GM12878 (cell line): ENCODE measurements at regions not wholly inside any gene's neighbourhood (a gene's known extent, or its start where the extent isn't known, plus 50 kb on each side); places are given as distances from the start of the nearest gene placed in this dataset.

Experiments
- ATAC-seq: fragments of 200-7000 bp; cut with Tn5 transposase; 3 replicates; pipeline ENCODE4 v1.9.1; 2020; ENCODE audit warnings: mild to moderate bottlenecking, moderate library complexity
- BruUV-seq: library from RNA; stranded (reverse); fragments of 400-500 nt; replicated peaks from 2 replicates; lab custom pipeline; 2021; lab: Mats Ljungman, UMichigan
- CTCF ChIA-PET: fragments of 300-600 bp; sonication (Branson Sonifier 250); formaldehyde crosslinking; extraction: SDS; loops from one replicate; lab custom pipeline; 2021; ENCODE audit warnings: inconsistent platforms; lab: Yijun Ruan, JAX
- POLR2A ChIA-PET: fragments of 350-600 bp; formaldehyde crosslinking; extraction: SDS; loops from one replicate; lab custom pipeline; 2021; ENCODE audit warnings: inconsistent platforms; lab: Charles Lee
- RAD21 ChIA-PET: fragments of 300-600 bp; sonication (Branson Sonifier 250); formaldehyde crosslinking; loops from one replicate; lab custom pipeline; 2023; ENCODE audit warnings: antibody characterized with exemption; ENCODE audit not compliant: unreplicated experiment; lab: Charles Lee
- SMC1A ChIA-PET: fragments of 300-600 bp; sonication (Branson Sonifier 250); formaldehyde crosslinking; loops from one replicate; lab custom pipeline; 2023; ENCODE audit not compliant: unreplicated experiment, uncharacterized antibody; lab: Charles Lee
- DNase-seq: peaks from one replicate; pipeline ENCODE4 v3.0.0-alpha.2; 2011; ENCODE audit warnings: low read depth, low spot score
- FAIRE-seq: peaks from 3 replicates; lab custom pipeline; 2011; peaks lifted over from hg19 to GRCh38; lab: Jason Lieb, UNC
- H2AFZ ChIP-seq: 2 replicates; pipeline ENCODE4 v1.6.0; 2011; ENCODE audit warnings: low read depth, low read length, control low read depth; ENCODE audit not compliant: control insufficient read depth
- H3K27ac ChIP-seq: 2 replicates; pipeline ENCODE4 v1.5.1; 2011; ENCODE audit warnings: control low read depth; ENCODE audit not compliant: control insufficient read depth, insufficient read depth
- H3K27me3 ChIP-seq, 2 experiments: replicated peaks in 1 of 2; 2 replicates each; pipeline versions ENCODE4 v1.6.0 to v1.6.1; 2011; ENCODE audit warnings: low read length in 1 of 2; ENCODE audit not compliant: control insufficient read depth in 2 of 2, insufficient read depth in 2 of 2
- H3K36me3 ChIP-seq, 2 experiments: 2 replicates each; pipeline ENCODE4 v1.5.1; 2011; ENCODE audit warnings: low read length in 1 of 2; ENCODE audit not compliant: control insufficient read depth in 2 of 2, insufficient read depth in 2 of 2
- H3K4me1 ChIP-seq: 2 replicates; pipeline ENCODE4 v1.6.1; 2011; ENCODE audit warnings: mild to moderate bottlenecking, low read length, moderate library complexity, mixed read lengths; ENCODE audit not compliant: control insufficient read depth, insufficient read depth
- H3K4me2 ChIP-seq: 2 replicates; pipeline ENCODE4 v1.6.0; 2011; ENCODE audit warnings: control low read depth; ENCODE audit not compliant: control insufficient read depth, insufficient read depth
- H3K4me3 ChIP-seq: fragments of 200-600 bp; sonication (generic); 2 replicates; pipeline ENCODE4 v1.5.1; 2016
- H3K79me2 ChIP-seq: 2 replicates; pipeline ENCODE4 v1.6.0; 2011; ENCODE audit warnings: low read length; ENCODE audit not compliant: control insufficient read depth, insufficient read depth
- H3K9ac ChIP-seq: 2 replicates; pipeline ENCODE4 v1.8.0; 2011; ENCODE audit warnings: low read length, control low read depth, mixed read lengths; ENCODE audit not compliant: control insufficient read depth, insufficient read depth
- H3K9me3 ChIP-seq: replicated peaks from 3 replicates; pipeline ENCODE4 v1.5.1; 2011; ENCODE audit warnings: mild to moderate bottlenecking, low read length; ENCODE audit not compliant: control insufficient read depth, insufficient read depth
- H4K20me1 ChIP-seq: 2 replicates; pipeline ENCODE4 v1.6.0; 2011; ENCODE audit not compliant: control insufficient read depth, insufficient read depth
- EGR1 ChIP-seq, 2 experiments: IDR thresholded peaks; 1 replicate in 1 of 2; 2 replicates in 1 of 2; pipeline ENCODE4 v1.6.1; 2011 to 2012; ENCODE audit warnings: low read depth in 2 of 2, low read length in 2 of 2, borderline replicate concordance in 1 of 2, mild to moderate bottlenecking in 1 of 2, moderate library complexity in 1 of 2
- HDAC6 ChIP-seq: fragments of 200-600 bp; sonication (generic); IDR thresholded peaks from one replicate; pipeline ENCODE4 v1.8.0; 2017; ENCODE audit warnings: antibody characterized with exemption; ENCODE audit not compliant: unreplicated experiment
- HDGF ChIP-seq: fragments of 450-650 bp; IDR thresholded peaks from 2 replicates; pipeline ENCODE4 v1.6.1; 2016; ENCODE audit warnings: antibody characterized with exemption
- IRF3 ChIP-seq: fragments of 450-650 bp; IDR thresholded peaks from 2 replicates; pipeline ENCODE4 v1.6.1; 2014; ENCODE audit warnings: mild to moderate bottlenecking
- JUND ChIP-seq: IDR thresholded peaks from 2 replicates; pipeline ENCODE4 v1.6.1; 2012; ENCODE audit warnings: low read depth, mild to moderate bottlenecking, low read length, improper control_type of control experiment, moderate library complexity
- MAX ChIP-seq: IDR thresholded peaks from 2 replicates; pipeline ENCODE4 v1.6.1; 2012; ENCODE audit warnings: low read depth, low read length, improper control_type of control experiment
- MTA2 ChIP-seq: fragments of 450-650 bp; IDR thresholded peaks from 2 replicates; pipeline ENCODE4 v1.6.1; 2016; ENCODE audit warnings: low read depth, mild to moderate bottlenecking, moderate library complexity
- PRDM15 ChIP-seq: fragments of 450-650 bp; formaldehyde crosslinking; IDR thresholded peaks from 2 replicates; pipeline ENCODE4 v1.4.0; 2020; ENCODE audit warnings: mild to moderate bottlenecking, moderate library complexity
- RB1 ChIP-seq: fragments of 450-650 bp; formaldehyde crosslinking; IDR thresholded peaks from 2 replicates; pipeline ENCODE4 v1.6.1; 2017; ENCODE audit warnings: mild to moderate bottlenecking, borderline replicate concordance
- RFX5 ChIP-seq: IDR thresholded peaks from 2 replicates; pipeline ENCODE4 v1.6.1; 2011; ENCODE audit warnings: low read depth, low read length, improper control_type of control experiment
- SUZ12 ChIP-seq: fragments of 200-600 bp; sonication (generic); IDR thresholded peaks from one replicate; pipeline ENCODE4 v1.6.1; 2018; ENCODE audit warnings: antibody characterized with exemption, mild to moderate bottlenecking; ENCODE audit not compliant: unreplicated experiment
- ZBTB11 ChIP-seq: fragments of 450-650 bp; formaldehyde crosslinking; IDR thresholded peaks from 2 replicates; pipeline ENCODE4 v1.5.0; 2022; ENCODE audit warnings: mild to moderate bottlenecking, missing genetic modification characterization
- ZNF622 ChIP-seq: fragments of 450-650 bp; IDR thresholded peaks from 2 replicates; pipeline ENCODE4 v1.6.1; 2017; ENCODE audit warnings: mild to moderate bottlenecking, inconsistent platforms
- WGBS: methylation state at CpG from one replicate; pipeline ENCODE4 v1.1.6; 2016; ENCODE audit warnings: low lambda C conversion rate; ENCODE audit not compliant: insufficient replicate concordance, insufficient coverage; ENCODE audit errors: missing lambda C conversion rate; 5-methylcytosine and 5-hydroxymethylcytosine counted together
- in situ Hi-C: fragments of 300-500 bp; cut with MboI; formaldehyde crosslinking; loops from 9 replicates; pipeline ENCODE4 v1.14.3; 2018; ENCODE audit warnings: mixed read lengths
- intact Hi-C: fragments of 100-400 bp; cut with micrococcal nuclease; formaldehyde crosslinking; loops from one replicate; pipeline ENCODE4 v1.14.2; 2022; ENCODE audit not compliant: unreplicated experiment

GRCh38 chr6:22980446-22980845 lies 411.1 kb downstream of the HDGFL1 start:
- no peaks in the 10 kb centered on the region for H4K20me1 ChIP-seq
- H3K27ac ChIP-seq, result no peak overlapping the region
- H2AFZ ChIP-seq, result no peak overlapping the region
- FAIRE-seq, result no peak
- intact Hi-C loops (no loop called here), in situ Hi-C loops (no loop called here)
- H3K4me1 ChIP-seq, result no peaks in the 10 kb centered on the region
- H3K27me3 ChIP-seq, result no peaks in the 10 kb centered on the region
- DNase-seq, result no peak
- H3K79me2 ChIP-seq, result no peaks in the 10 kb centered on the region
- no peak overlapping the region for H3K4me3 ChIP-seq
- ATAC-seq, result no peak
- POLR2A ChIA-PET, result no interaction called here
- H3K9me3 ChIP-seq, result no peaks in the 10 kb centered on the region
- 48% methylated on average over 2 of the region's 2 CpGs for WGBS
- no peaks in the 10 kb centered on the region for H3K36me3 ChIP-seq
- H3K9ac ChIP-seq, result no peak overlapping the region
- no peak overlapping the region for H3K4me2 ChIP-seq
- no TSS peak for BruUV-seq
- SMC1A ChIA-PET, result interaction anchor here (1.2 kb wide), 1 partner anchor 18 kb away, joined by 3 read pairs; no protein-coding TSS in a partner anchor
- CTCF ChIA-PET, result no interaction called here
- RAD21 ChIA-PET, result no interaction called here
- TF ChIP-seq RFX5 (no peak), RB1 (no peak), IRF3 (no peak), ZBTB11 (CRISPR knock-in tag) (no peak), JUND (no peak), EGR1 (IDR thresholded peaks at IDR 0.05; ENCODE audit: borderline replicate concordance in 1 of 2, low read depth in 2 of 2, low read length in 2 of 2) (no peak), HDGF (no peak), PRDM15 (CRISPR knock-in tag) (no peak), ZNF622 (no peak), HDAC6 (no peak), MTA2 (no peak), SUZ12 (no peak), MAX (no peak)
